ENCODE measurements at regions not wholly inside any gene's neighbourhood (a gene's known extent, or its start where the extent isn't known, plus 50 kb on each side); places are given as distances from the start of the nearest gene placed in this dataset.
A peak's percentile ranks its signal among the peaks of the same experiment; 100 is the strongest.

DNA sequence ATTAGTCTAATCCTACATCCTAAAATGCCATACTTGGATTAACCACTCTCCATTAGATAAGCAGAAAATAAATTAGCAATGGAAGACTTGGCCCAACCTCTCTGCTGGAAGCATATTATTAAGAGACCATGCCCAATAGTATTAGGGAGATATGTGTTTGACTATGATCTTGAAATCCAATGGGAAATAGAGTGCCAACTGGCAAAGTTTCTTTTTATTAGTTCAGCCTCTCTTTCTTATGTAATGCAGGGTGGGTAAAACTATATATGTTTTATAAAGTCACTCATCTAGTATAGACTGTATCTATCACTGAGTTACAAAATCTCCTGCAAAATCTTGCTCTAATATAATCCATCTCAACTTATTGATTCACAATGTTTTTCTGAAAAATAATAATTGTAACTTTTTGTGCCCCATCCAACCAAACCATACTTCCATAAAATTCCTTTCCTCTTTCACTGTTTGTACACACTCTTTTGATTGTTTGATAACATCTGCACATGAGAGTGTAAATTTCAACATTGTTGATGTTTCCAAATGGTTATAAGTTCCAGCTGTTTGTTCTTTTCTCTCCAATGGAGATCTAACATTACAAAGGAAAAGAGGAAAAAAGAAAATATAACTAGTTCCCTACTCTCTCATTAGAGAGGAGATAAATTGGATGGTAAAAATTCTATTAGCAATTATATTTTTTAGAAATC is 408.1 kb upstream of the ADGRL2 start:
- DNase-seq (ENCODE audit: low read depth, low spot score), result no peak

DNA sequence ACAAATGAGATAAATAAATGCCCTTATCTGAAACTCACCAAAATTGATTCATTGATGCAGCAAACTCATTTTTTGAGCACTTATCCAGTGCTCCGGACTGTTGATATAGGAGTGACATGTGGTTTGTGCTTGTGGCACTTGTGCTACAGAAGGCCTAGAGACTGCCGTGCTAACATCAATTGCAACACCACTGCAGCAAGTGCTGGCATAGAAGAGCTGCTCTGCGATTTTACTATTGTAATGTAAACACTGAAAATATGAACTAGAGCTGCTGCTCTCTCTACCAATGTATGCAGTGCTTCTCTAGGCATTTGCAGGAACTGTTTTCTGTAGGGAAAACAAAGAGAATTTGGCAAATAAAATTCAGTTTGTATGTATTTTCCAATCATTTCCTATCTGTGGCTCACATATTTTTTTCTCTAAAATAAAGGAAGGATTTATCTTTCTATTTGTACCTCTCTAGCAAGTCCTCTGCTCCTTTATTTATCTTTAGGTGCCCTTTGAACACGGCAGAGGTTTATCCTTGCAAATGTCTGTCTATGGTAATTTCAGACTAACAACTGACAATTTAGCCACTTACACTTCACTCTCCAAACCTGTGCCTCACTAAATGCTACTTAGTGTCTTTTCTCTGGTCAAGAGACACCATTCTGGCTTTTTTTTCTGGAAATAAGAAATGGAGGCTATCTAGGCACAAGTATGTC is 409.5 kb upstream of the ADGRL2 start:
- DNase-seq (ENCODE audit: low read depth, low spot score), result no peak

DNA sequence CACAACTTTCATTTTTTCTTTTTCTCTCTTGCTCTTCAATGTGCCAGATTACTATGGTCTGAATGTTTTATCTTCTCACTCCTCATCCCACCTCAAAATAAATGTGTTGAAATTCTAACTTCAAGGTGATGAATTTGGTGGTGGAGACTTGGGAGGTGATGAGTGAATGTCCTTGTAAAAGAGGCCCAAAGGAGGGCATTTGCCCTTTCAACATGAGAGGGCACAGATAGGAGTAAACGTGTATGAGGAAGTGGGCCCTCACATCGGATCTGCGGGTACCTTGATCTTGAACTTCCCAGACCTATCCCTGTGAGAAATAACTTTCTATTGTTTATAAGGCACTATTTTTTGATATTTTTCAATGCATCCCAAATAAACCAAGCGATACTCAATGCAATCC is 412.3 kb upstream of the ADGRL2 start:
- DNase-seq (ENCODE audit: low read depth, low spot score), result no peak

- DNase-seq (ENCODE audit: low read depth, low spot score), result no peak
Measured at GRCh38 chr1:81387446-81387845, 413.3 kb upstream of the ADGRL2 start.

- DNase-seq (ENCODE audit: low read depth, low spot score), result no peak
Measured at GRCh38 chr1:81382561-81382960, 418.2 kb upstream of the ADGRL2 start.

DNA sequence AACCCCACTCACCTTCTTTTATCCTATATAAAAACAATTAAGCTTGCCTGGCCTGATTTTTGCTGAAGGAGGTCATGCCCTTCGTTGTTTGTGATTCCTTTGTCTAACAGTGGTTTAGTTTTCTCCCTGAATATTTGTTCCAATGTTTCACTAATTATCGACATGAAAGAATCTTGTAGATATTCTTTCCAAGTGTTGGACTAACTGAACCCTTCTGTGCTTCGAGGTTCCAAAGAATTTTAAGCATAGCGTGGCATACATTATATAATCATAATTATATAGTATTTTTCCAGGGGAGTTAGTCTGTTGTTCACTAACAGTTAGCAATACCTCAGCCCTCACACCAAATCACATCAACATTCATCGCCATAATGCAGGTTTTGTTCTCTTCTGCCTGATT is 418.9 kb upstream of the ADGRL2 start:
- no peak for DNase-seq (ENCODE audit: low read depth, low spot score)

DNA sequence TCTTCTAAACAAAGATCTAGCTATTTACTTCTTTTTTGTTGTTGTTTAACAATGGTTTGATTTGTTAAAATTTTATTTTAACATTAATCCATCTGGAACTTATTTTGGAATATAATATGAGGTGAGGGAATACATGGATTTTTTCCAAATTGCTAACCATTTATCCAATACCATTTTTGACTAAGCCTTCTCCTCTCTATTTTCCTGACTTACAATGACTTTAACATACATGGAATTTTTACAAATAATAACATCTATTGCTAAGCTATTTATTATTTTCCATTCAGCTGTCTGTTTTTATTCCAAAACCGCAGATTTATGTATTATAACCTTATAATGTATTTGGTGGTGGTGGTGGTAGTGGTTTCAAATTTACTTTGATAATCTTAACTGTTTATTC is 420.3 kb upstream of the ADGRL2 start:
- DNase-seq (ENCODE audit: low read depth, low spot score), result no peak

GRCh38 chr1:81379430-81379829 is 421.3 kb upstream of the ADGRL2 start:
- DNase-seq (ENCODE audit: low read depth, low spot score), result peak; percentile 9

DNA sequence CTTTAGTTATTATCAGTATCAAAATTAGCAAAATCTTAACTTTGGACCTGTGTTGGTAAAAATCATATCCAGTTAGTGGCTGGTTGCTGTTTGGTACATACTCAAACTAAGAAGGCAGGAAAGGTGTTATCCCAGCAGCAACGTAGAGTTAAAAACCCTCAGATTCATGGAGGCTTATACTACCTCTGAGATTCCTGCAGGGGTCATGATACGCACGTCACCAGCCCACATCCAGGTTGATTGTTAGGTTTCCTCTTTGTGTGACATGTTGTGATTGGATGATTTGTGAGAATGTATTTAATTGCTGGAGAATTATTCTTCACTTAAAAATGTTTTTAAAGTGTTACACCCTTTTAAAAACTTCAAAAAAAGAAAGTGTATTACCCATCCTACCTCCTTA is 423.3 kb upstream of the ADGRL2 start:
- DNase-seq (ENCODE audit: low read depth, low spot score), result peak; percentile 15

DNA sequence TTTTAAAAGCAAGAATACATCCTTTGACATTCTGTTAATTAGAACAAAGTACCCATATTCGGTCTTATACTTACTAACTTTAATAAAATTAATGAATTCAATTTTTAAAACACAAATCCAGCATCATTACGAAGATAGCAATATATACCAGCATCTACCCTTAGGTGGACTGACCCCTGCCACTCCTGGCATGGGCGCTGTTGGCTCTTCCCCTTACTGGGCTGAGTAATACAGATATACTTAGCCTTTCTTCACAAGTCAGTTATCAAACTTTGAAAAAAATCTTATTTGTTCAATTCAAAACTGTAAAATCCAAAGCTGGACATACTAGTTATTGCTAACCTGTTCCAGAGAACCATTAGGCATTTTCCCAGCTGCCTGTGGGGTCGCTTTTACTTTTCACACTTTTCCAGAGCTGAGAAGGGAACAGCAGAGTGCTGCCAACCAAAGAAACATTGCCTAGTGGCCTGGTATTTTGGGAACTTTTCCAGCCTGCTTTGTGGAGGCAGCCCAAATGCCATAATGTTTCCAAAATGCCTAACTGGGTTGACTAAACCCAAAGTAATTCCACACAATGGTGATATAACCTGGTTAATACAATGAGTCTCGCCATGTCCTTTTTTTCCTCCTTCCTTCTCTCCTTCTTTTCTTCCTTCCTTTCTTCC is 424.7 kb upstream of the ADGRL2 start:
- DNase-seq (ENCODE audit: low read depth, low spot score), result no peak

DNA sequence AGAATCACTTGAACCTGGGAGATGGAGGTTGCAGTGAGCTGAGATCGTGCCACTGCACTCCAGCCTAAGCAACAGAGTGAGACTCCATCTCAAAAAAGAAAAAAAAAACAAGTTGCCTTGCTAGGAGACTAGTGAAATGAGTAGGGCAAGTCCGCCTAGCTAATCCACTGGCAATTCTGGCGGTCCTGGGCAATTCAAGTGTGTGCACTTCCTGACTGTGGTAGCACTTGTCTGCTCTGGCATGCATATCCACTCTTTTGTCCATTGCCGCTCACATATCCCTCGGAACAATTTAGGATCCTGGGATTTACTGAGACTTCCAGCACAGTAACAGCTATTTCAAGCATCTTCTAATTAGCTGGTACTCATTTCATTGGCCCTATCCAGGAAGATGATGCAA is 426.3 kb upstream of the ADGRL2 start:
- no peak for DNase-seq (ENCODE audit: low read depth, low spot score)

DNA sequence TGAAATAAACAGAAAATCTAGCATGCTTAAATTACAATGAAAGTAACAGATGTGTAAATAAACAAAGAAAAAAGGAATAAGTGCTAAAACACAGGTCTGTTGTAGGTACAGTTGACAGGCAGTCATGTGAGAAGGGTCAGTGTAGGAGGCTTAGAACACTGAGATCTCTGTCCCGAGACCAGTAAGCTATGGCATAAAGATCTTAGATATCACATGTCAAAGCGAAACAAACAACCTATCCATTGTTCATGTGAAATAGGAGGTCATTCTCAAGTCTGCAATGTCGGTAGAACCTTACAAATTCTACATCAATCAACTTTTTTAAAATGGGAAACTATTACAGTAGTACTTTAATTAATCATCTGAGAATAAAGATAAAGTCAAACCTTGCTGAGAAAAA is 428.9 kb upstream of the ADGRL2 start:
- DNase-seq (ENCODE audit: low read depth, low spot score), result no peak

GRCh38 chr1:81369833-81370232 is 430.9 kb upstream of the ADGRL2 start:
- DNase-seq (ENCODE audit: low read depth, low spot score), result no peak

DNA sequence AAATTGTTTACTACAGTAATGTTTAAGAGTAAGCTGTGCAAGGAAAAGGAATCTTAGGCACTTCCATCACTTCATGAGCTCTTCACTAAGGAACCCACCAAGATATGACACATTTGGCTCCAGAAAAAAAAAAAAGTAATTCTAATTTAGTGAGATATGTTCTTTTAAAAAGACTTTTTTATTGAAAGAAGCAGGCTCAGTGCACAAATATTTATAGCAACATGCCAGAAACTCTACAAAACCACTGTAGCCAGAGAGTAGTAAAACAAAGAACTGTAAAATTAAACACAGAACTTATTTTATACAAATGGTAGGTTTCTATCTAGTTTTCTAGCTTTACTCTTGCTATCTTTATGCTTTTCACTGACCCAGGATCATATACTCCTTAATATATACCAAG is 434.6 kb upstream of the ADGRL2 start:
- DNase-seq (ENCODE audit: low read depth, low spot score), result no peak

- DNase-seq (ENCODE audit: low read depth, low spot score), result no peak
Measured at GRCh38 chr1:81364088-81364487, 436.6 kb upstream of the ADGRL2 start.

- no peak for DNase-seq (ENCODE audit: low read depth, low spot score)
Measured at GRCh38 chr1:81358151-81358550, 442.6 kb upstream of the ADGRL2 start.

- DNase-seq (ENCODE audit: low read depth, low spot score), result no peak
Measured at GRCh38 chr1:81351864-81352263, 448.9 kb upstream of the ADGRL2 start.

GRCh38 chr1:81349194-81349965 is 451.4 kb upstream of the ADGRL2 start:
- peak; percentile 72 for DNase-seq (ENCODE audit: low read depth, low spot score)

DNA sequence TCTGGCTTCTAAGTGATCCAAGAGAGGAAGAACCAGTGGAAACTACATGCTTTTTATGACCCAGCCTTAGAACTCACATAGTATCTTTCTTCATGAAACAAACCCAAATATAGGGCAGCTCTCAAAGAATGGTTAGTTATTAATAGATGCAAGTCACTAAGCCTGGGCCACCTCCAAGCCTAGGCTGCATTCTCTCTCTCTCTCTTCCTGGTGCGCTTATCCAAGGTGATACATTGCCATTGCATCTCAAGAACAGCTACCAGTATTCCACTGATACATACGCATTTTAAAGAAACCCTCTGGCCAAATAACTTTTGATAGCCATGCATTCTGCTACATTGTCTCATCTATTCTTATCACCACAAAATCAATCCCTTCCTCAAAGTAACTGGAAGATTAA is 455.6 kb upstream of the ADGRL2 start:
- no peak for DNase-seq (ENCODE audit: low read depth, low spot score)

GRCh38 chr1:81340239-81340638 is 460.5 kb upstream of the ADGRL2 start:
- DNase-seq (ENCODE audit: low read depth, low spot score), result no peak

- DNase-seq (ENCODE audit: low read depth, low spot score), result no peak
Measured at GRCh38 chr1:81337226-81337625, 463.5 kb upstream of the ADGRL2 start.

DNA sequence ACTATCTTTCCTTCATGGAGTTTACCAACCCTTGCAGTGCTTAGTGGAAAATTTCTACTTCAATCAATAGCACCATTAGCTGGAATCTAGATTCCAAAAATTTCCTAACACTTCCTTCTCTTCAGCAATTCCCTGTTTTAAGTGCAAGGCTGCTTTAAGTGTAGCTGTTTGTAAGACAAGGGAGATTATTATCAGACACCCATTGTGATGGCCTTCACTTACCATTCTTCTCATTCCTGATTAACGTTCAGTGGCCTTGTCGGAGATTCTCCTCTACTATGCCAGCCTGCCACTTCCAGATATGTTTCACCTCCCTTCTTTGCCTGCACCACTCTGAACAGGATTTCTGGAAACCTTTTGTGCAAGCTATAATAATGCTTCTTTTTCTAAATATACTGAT is 464.9 kb upstream of the ADGRL2 start:
- no peak for DNase-seq (ENCODE audit: low read depth, low spot score)

All from ELF-1 (cell line).